ENCODE measurements at regions not wholly inside any gene's neighbourhood (a gene's known extent, or its start where the extent isn't known, plus 50 kb on each side); places are given as distances from the start of the nearest gene placed in this dataset.

DNA sequence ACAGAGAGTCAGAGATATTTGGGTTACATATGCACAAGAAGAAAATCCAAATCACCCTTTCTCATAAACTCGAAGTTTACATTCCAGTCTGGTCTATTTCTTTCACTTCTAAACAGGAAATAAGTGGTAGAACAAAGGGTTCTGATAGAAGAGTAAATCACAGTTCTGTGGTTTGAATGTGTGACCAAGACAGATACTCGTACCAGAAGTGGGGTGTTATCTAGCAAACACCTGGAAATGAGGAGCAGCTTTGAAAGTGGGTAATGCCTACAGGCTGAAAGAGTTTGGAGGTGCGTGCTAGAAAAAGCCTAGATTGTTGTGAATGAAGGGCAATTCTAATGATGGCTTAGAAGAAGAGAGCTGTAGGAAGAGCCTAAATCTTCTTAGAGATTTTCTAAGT lies 74.7 kb downstream of the FH start:
- TF ChIP-seq SP1 (IDR thresholded peaks at IDR 0.05) (no peak), FOXM1 (IDR thresholded peaks at IDR 0.05; ENCODE audit: borderline replicate concordance) (no peak), TARDBP (IDR thresholded peaks at IDR 0.05) (no peak), BHLHE40 (IDR thresholded peaks at IDR 0.05; ENCODE audit: borderline replicate concordance) (no peak)
